ENCODE measurements at regions not wholly inside any gene's neighbourhood (a gene's known extent, or its start where the extent isn't known, plus 50 kb on each side); places are given as distances from the start of the nearest gene placed in this dataset.
A peak's percentile ranks its signal among the peaks of the same experiment; 100 is the strongest.
"Not testable (repeated sequence)": the region's sequence is repeated elsewhere in the genome, so short reads cannot be mapped to it uniquely, and the experiment has no call there.

DNA sequence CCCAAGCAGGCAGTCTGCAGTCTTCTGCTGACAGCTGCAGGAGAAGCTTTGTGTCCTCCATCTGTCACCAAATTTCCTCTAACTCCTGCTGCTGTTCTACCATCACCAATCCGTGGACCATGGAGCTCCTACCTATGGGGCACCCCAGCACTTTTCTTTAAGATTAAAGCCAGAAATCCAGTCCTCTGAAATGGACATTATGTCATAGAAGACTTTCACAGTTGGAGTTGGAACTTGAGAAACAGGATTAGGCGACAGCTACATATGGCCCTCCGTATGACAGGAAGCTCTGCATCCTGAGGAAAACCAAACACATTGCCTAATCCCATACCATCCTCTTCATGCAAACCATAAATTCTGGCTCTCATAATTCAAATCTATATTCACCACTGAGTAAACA is 470.6 kb upstream of the GALNTL6 start:
- no peak for DNase-seq (ENCODE audit: low spot score)

DNA sequence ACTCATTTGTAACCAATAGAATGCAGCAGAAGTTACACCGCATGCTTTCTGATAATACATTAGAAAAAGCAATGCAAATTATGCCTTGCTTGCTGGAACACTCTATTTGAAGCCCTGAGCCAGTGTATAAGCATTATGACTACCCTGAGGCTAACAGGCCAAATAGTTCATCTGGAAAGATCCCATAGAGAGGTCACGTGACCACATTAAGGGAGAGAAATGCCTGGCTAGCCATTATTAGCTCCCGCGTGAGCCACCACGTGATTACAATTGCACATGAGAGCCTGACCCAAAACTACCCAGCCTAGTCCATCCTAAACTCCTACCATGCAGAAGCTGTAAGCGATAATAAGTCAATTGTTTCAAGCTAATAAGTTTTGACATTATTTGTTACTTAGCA is 472.9 kb upstream of the GALNTL6 start:
- no peak for DNase-seq (ENCODE audit: low spot score)

DNA sequence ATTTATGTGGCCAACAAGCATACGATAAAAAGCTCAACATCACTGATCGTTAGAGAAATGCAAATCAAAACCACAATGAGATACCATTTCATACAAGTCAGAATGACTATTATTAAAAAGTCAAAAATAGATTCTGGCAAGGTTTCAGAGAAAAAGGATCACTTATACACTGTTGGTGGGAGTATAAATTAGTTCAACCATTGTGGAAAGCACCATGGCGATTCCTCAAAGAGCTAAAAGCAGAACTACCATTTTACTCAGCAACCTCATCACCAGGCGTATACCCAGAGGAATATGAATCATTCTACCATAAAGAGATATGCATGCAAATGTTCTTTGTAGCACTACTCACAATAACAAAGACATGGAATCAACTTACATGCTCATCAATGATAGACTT is 478.7 kb upstream of the GALNTL6 start:
- DNase-seq (ENCODE audit: low spot score) = no peak

- DNase-seq (ENCODE audit: low spot score) = no peak
These were observed 504.5 kb upstream of the GALNTL6 start for GRCh38 chr4:171308661-171309060.

DNA sequence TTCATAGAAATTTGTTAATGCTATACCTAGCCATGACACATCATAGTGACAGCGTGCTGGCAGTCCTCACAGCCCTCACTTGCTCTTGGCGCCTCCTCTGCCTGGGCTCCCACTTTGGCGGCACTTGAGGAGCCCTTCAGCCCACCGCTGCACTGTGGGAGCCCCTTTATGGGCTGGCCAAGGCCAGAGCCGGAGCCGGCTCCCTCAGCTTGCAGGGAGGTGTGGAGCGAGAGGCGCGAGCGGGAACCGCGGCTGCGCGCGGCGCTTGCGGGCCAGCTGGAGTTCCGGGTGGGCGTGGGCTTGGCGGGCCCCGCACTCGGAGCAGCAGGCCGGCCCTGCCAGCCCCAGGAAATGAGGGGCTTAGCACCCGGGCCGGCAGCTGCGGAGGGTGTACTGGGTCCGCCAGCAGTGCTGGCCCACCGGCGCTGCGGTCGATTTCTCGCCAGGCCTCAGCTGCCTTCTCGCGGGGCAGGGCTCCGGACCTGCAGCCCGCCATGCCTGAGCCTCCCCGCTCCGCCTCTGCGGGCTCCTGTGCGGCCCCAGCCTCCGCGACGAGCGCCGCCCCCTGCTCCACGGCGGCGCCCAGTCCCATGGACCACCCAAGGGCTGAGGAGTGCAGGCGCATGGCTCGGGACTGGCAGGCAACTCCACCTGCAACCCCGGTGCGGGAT is 515.0 kb upstream of the GALNTL6 start:
- DNase-seq (ENCODE audit: low spot score) = not testable (repeated sequence)

- no peak for DNase-seq (ENCODE audit: low spot score)
These were observed 524.3 kb upstream of the GALNTL6 start for GRCh38 chr4:171288816-171289432.

- no peak for DNase-seq (ENCODE audit: low spot score)
These were observed 531.8 kb upstream of the GALNTL6 start for GRCh38 chr4:171281359-171281758.

DNA sequence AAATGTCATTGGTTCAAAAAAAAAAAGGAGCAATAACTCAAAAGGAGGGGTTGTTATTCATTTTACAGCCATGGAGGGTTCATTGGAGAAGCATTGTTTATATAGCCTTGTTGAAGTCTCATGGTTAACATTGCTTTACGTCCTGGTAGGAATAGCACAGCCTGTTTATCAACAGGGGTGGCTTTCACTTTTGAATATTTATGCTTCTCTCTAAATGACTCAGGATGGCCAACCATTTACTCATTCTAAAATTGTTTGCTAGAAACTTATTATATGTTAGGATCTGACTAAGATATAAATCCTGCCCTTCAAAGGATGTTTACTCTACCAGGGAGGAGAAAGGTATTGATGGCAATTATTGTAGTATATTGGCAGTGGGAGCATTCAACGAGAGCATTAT is 534.1 kb upstream of the GALNTL6 start:
- DNase-seq (ENCODE audit: low spot score) = no peak

- no peak for DNase-seq (ENCODE audit: low spot score)
These were observed 546.5 kb upstream of the GALNTL6 start for GRCh38 chr4:171266671-171267070.

DNA sequence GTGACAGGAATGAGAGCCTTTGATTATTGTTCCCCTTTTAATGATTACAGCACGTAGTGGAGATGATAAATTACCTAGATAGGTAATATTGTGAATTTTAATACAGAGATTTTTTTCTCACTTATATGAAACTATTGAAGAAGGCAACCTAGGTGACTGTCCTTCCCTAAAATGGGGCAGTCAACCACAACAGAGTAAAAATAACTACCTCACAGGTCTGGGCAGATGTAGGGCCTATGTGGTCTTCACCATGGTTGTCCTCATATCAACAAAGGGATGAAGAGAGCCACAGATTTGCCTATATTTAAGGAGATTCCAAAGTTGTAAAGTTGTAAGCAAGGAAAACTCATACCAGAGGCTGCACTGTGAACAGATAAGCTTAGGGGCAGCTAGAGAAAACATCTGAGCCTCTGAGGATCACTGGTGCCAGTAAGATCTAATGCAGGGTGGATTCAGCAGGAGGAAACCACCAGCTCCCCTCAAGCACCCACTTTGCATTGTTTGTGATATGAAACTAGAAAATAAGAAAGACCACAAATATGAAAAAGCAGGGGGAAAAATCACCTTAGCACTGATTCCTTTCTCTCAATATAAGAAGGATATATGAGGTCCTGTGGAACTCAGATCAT is 547.9 kb upstream of the GALNTL6 start:
- no peak for DNase-seq (ENCODE audit: low spot score)

GRCh38 chr4:171256223-171256622 is 557.0 kb upstream of the GALNTL6 start:
- no peak for DNase-seq (ENCODE audit: low spot score)

DNA sequence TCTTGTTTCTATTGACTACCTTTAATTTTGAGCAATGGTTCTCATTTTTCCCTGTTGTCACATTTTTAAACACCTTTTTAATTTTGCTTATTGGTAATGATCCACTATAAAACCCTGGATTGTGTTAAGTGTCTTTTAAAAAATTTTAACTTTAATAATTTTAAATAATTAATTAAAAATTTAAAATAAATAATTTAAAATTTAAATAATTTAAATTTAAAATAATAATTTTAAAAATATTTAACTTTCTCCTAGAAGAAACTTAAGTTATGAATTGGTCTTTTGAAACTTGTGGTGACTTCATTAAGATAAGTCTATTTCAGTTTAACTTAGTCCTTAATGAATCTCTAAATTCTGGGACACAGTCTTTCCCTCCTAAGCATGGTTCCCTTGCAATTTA is 566.3 kb upstream of the GALNTL6 start:
- no peak for DNase-seq (ENCODE audit: low spot score)

DNA sequence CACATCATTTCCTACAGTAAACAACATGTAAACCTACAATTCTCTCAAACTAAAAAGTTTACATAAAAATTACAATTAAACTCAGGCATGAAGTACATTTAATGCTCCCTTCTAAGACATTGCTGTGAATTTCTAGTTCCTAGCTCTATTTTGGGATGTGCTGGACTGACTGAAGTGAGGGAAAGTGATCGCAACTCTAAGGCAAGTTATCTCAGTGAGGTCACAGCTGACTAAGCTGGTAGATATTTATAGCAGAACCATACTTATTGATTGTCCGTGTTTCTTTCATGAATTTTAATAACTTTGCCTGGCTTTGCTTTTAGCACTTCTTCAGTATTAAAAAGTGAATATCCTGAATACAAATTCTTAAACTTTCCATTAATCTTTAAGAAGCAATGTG is 570.4 kb upstream of the GALNTL6 start:
- no peak for DNase-seq (ENCODE audit: low spot score)

GRCh38 chr4:171239196-171239595 is 574.0 kb upstream of the GALNTL6 start:
- no peak for DNase-seq (ENCODE audit: low spot score)

- DNase-seq (ENCODE audit: low spot score) = no peak
These were observed 577.7 kb upstream of the GALNTL6 start for GRCh38 chr4:171235521-171235920.

- not testable (repeated sequence) for DNase-seq (ENCODE audit: low spot score)
These were observed 583.9 kb upstream of the GALNTL6 start for GRCh38 chr4:171229354-171229753.

DNA sequence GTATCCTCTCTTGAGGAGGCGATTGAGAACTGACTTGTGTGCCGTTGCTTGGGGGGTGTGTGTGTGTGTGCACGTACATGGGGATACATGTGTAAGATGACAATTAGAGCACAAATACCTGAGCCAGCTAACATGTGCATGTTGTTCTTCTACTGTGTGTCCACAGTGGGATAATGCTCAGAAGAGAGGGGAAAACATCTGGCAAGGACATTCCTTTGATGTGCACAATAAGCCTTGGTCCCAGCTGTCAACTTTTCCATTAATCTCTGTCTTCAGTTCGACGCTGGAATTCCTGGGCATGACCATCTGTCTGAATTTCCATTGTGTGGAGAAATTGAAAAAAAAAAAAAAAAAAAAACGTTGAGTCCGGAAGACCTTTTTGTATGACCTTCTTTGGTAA is 592.0 kb upstream of the GALNTL6 start:
- DNase-seq (ENCODE audit: low spot score) = no peak

DNA sequence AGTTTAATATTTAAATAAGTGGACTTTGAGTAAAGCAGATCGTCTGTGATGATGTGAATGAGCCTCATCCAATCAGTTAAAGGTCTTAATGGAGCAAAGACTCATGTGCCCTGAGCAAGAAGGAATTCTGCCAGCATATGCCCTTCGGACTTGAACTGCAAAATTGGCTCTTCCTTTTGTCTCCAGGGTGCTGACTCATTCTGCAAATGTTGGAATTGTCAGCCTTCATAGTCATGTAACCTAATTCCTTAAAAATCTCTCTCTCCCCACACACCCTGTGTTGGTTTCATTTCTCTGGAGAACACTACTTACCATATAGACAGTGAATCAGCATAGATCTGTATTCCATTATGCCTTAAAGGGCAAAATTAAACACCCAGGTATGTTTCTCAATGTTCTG is 609.8 kb upstream of the GALNTL6 start:
- DNase-seq (ENCODE audit: low spot score) = peak; percentile 1

DNA sequence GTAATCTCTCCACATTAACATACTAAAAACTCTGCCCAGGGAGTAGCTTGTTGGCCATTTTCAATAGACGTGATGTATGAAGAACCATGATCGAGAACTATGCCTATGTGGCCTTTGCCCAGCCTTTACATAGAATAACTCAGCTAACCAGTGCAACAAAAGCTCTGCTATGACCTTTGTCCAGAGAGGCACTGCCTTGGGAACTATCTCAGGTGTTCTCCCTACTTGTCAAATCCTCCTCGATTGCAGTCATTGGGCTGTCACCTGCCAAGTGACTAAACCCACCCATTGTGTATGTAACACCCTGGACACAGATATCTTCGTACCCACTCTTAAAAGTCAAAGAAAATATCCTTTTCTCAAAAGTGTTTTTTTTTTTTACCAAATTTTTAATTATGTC is 610.3 kb upstream of the GALNTL6 start:
- no peak for DNase-seq (ENCODE audit: low spot score)

- no peak for DNase-seq (ENCODE audit: low spot score)
These were observed 626.5 kb upstream of the GALNTL6 start for GRCh38 chr4:171186700-171187099.

DNA sequence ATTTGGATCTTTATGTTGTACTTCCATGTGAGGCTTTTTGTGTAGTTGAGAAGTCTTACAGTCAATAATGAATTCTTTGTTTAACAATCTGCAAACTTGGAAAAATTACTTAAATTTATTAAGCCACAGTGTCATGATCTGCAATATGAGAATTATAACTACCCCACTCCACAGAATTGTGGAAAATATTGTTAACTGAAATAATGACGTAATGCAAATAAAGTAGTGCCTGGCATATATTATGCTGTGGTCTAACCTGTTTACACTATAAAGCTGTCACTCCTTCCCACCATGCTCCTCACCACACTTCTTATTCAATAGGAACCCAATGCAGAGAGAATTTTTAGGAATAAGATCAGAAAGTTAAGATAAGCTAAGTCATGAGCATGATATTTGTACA is 632.1 kb upstream of the GALNTL6 start:
- no peak for DNase-seq (ENCODE audit: low spot score)

- DNase-seq (ENCODE audit: low spot score) = no peak
These were observed 642.5 kb upstream of the GALNTL6 start for GRCh38 chr4:171170671-171171070.

DNA sequence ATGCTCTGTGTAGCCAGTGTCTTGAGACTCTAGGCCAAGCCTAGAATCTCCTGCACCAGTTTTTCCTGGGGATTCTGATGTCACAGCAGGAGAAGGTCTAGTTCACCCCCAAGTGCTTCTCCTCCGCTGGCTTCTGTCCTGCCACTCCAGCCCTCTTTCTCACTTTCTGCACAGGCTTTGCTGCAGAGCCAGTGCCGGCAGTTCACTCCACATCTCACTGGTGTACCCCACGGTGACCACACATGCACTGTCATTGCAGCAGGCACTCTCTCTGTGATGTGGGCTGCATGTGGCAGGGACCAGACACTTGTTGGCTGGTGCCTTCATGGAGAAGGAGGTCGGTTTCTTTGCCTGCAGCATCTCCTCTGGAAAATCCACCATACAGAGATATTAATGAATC is 643.8 kb upstream of the GALNTL6 start:
- no peak for DNase-seq (ENCODE audit: low spot score)

- DNase-seq (ENCODE audit: low spot score) = no peak
These were observed 650.7 kb upstream of the GALNTL6 start for GRCh38 chr4:171162478-171162877.

Measured in AG08395 (cell line).